RWPE1 (cell line): ENCODE measurements at regions not wholly inside any gene's neighbourhood (a gene's known extent, or its start where the extent isn't known, plus 50 kb on each side); places are given as distances from the start of the nearest gene placed in this dataset.

Experiments
- CTCF ChIA-PET: fragments of 350-600 bp; sonication (Branson Sonifier 250); formaldehyde crosslinking; extraction: SDS; loops from one replicate; lab custom pipeline; 2021; lab: Yijun Ruan, JAX
- POLR2A ChIA-PET: fragments of 400-600 bp; formaldehyde crosslinking; extraction: SDS; loops from one replicate; lab custom pipeline; 2020; ENCODE audit warnings: antibody characterized with exemption; ENCODE audit not compliant: low non-redundant PET; lab: Yijun Ruan, JAX
- DNase-seq: peaks from one replicate; pipeline ENCODE4 v3.0.0; 2012; ENCODE audit warnings: low spot score
- H3K27ac ChIP-seq: fragments of 450-650 bp; 2 replicates; pipeline ENCODE4 v1.5.1; 2017
- CTCF ChIP-seq: fragments of 450-650 bp; conservative IDR thresholded peaks from 2 replicates; pipeline ENCODE4 v1.5.1; 2017; ENCODE audit warnings: low read depth, mild to moderate bottlenecking

DNA sequence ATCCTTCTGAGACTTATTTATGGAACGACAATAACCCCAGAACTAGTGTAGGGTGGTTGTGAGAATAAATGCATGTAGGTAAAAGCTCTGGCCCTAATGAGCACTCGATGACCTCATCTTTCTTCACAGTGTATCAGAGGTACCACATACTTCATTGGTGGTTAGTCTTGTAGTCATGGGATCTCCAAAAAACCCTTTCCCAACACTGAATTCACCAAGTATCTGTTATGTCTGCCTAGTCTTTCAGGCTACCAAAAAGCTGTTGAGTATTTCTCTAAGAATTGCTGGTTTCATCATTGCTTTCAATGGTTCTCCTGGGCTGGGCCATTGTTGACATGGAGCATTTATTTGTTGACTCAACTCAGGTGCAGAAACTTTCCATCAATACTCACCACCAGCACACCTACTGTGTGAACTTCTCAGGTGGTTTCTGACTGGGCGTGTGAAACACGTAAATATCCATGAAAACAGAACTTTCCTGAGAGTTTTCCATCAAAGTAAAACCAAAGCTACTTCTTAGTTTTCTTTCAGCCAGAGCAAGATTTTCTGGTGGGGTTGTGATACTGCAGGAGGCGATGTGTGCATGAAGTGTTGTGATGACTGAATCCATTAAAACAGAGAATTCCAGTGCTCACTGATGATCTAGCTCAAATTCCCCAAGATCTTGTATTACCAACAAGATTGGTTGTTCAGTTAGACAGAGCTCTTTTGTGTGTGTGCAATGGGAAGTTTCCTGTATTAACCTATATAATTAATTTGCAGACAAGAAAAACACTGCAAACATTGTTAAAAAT is 51.4 kb upstream of the SLC35B4 start:
- H3K27ac ChIP-seq: no peak overlapping the region
- ChIA-PET CTCF (no interaction called here), POLR2A (no interaction called here)
- DNase-seq: no peak
- no peak for TF ChIP-seq CTCF
